Lower leg skin (tissue), 4 donors: ENCODE measurements at regions not wholly inside any gene's neighbourhood (a gene's known extent, or its start where the extent isn't known, plus 50 kb on each side); places are given as distances from the start of the nearest gene placed in this dataset.

ENCODE experiments used
- DNase-seq, 2 donors: peaks; one replicate each; pipeline ENCODE4 v3.0.0-alpha.2; 2019; ENCODE audit warnings: low spot score in 2 of 2
- H3K4me3 ChIP-seq: fragments of 200-600 bp; sonication (generic); 2 replicates; pipeline ENCODE4 v1.5.1; 2017; ENCODE audit warnings: mild to moderate bottlenecking, low read depth; ENCODE audit not compliant: poor library complexity, severe bottlenecking
- POLR2A ChIP-seq, 2 donors: fragments of 450-650 bp; IDR thresholded peaks; one replicate each; pipeline ENCODE4 v1.6.1; 2016 to 2017; ENCODE audit warnings: antibody characterized with exemption in 2 of 2, mild to moderate bottlenecking in 1 of 2, moderate library complexity in 1 of 2
- WGBS, 2 donors: methylation state at CpG; one replicate each; pipeline ENCODE4 v1.1.5; 2018; 5-methylcytosine and 5-hydroxymethylcytosine counted together
- intact Hi-C: fragments of 100-400 bp; cut with DNase I; formaldehyde crosslinking; loops from one replicate; pipeline ENCODE4 v1.15.0; 2023; ENCODE audit warnings: low total_unique reads
- TF ChIP-seq, protein P1 (sequence below), 3 donors: fragments of 450-650 bp; IDR thresholded peaks; one replicate each; pipeline ENCODE4 v1.5.1; 2016; ENCODE audit warnings: antibody characterized with exemption in 3 of 3, mild to moderate bottlenecking in 3 of 3, moderate library complexity in 2 of 3

- DNase-seq: no peak
- WGBS, 2 donors: 31 to 47% methylated on average over 4 of the region's 4 CpGs
These were observed 839.9 kb downstream of the MAT2B start for GRCh38 chr5:164345173-164345849.

DNA sequence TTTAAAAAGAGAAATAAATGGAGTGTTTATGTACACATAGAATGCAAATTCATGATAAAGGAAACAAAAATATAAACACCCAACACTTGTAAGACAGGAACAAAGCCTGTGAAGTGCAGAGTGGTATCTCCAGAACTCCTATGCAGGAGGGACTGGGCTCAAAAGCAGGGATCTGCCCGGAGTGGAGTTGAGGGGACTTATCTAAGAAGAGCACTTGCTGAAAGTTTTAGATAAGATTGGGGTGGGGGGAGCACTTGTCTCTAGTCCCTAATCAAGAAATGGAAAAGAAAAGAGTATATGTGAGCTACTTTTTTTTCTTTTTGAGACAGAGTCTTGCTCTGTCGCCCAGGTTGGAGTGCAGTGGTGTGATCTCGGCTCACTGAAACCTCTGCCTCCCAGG lies 840.4 kb downstream of the MAT2B start:
- H3K4me3 ChIP-seq: no peak overlapping the region
- intact Hi-C loops: no loop called here
- no peak for TF ChIP-seq POLR2A (IDR thresholded peaks at IDR 0.05)
- TF ChIP-seq, protein P1, sequence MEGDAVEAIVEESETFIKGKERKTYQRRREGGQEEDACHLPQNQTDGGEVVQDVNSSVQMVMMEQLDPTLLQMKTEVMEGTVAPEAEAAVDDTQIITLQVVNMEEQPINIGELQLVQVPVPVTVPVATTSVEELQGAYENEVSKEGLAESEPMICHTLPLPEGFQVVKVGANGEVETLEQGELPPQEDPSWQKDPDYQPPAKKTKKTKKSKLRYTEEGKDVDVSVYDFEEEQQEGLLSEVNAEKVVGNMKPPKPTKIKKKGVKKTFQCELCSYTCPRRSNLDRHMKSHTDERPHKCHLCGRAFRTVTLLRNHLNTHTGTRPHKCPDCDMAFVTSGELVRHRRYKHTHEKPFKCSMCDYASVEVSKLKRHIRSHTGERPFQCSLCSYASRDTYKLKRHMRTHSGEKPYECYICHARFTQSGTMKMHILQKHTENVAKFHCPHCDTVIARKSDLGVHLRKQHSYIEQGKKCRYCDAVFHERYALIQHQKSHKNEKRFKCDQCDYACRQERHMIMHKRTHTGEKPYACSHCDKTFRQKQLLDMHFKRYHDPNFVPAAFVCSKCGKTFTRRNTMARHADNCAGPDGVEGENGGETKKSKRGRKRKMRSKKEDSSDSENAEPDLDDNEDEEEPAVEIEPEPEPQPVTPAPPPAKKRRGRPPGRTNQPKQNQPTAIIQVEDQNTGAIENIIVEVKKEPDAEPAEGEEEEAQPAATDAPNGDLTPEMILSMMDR (IDR thresholded peaks at IDR 0.05): no peak
- WGBS, 2 donors: 88 to 95% methylated on average over 3 of the region's 3 CpGs
- no peak for DNase-seq

More at GRCh38 chr5:164345173-164345849, 839.9 kb downstream of the MAT2B start:
- no peak overlapping the region for H3K4me3 ChIP-seq
- no peak for TF ChIP-seq POLR2A (IDR thresholded peaks at IDR 0.05)
- TF ChIP-seq, protein P1 (IDR thresholded peaks at IDR 0.05): no peak
- intact Hi-C loops: no loop called here

- TF ChIP-seq, protein P1 (IDR thresholded peaks at IDR 0.05): no peak
- no peak for TF ChIP-seq POLR2A (IDR thresholded peaks at IDR 0.05)
- DNase-seq: no peak
- WGBS, 2 donors: 36 to 40% methylated on average over 6 of the region's 6 CpGs
- H3K4me3 ChIP-seq: no peak overlapping the region
- intact Hi-C loops: no loop called here
These were observed 841.6 kb downstream of the MAT2B start for GRCh38 chr5:164346785-164347630.

DNA sequence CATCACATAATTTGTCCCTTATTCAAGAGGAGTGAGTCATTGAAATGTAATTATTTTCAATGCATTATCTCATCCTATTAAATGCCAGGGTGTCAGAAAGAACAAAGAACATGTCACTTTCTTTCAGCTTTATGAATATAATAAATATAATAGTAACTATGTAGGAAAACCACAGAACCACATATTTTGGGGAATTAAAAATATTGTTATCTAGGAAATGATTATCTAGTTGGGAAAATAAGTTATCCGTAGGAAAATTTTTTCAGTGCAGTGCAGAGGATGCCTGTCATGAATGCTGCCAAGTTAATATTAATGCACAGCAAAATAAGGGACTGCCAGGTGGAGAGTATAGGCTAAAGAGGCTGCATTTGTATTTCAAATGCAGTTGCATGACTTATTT lies 844.8 kb downstream of the MAT2B start:
- 68 to 71% methylated on average over 1 of the region's 1 CpG for WGBS, 2 donors
- DNase-seq: no peak
- no peak overlapping the region for H3K4me3 ChIP-seq
- intact Hi-C loops: no loop called here
- no peak for TF ChIP-seq POLR2A (IDR thresholded peaks at IDR 0.05)
- TF ChIP-seq, protein P1 (IDR thresholded peaks at IDR 0.05): no peak

- intact Hi-C loops: no loop called here
- no peak overlapping the region for H3K4me3 ChIP-seq
- WGBS, 2 donors: 66 to 72% methylated on average over 2 of the region's 2 CpGs
- TF ChIP-seq, protein P1 (IDR thresholded peaks at IDR 0.05): no peak
- TF ChIP-seq POLR2A (IDR thresholded peaks at IDR 0.05): no peak
- DNase-seq: no peak
These were observed 845.9 kb downstream of the MAT2B start for GRCh38 chr5:164351245-164351834.
